K562 (cell line): ENCODE measurements at regions not wholly inside any gene's neighbourhood (a gene's known extent, or its start where the extent isn't known, plus 50 kb on each side); places are given as distances from the start of the nearest gene placed in this dataset.

Experiments
- ELF4 ChIP-seq: fragments of 450-650 bp; formaldehyde crosslinking; IDR thresholded peaks from 2 replicates; pipeline ENCODE4 v1.4.0; 2022; ENCODE audit warnings: missing genetic modification characterization
- FOXA3 ChIP-seq, 2 experiments: fragments of 450-650 bp in 1 of 2; sonication (generic) in 1 of 2; formaldehyde crosslinking; IDR thresholded peaks in 1 of 2; conservative IDR thresholded peaks in 1 of 2; 2 replicates each; pipeline versions ENCODE4 v1.4.0 to v1.8.0; 2020 to 2022; ENCODE audit warnings: mild to moderate bottlenecking in 2 of 2, missing genetic modification reagents in 1 of 2
- HDAC1 ChIP-seq, 2 experiments: fragments of 450-650 bp; IDR thresholded peaks; 2 replicates each; pipeline ENCODE4 v1.6.1; 2016 to 2017; ENCODE audit warnings: inconsistent platforms in 1 of 2, mild to moderate bottlenecking in 1 of 2, moderate library complexity in 1 of 2
- HDGF ChIP-seq: fragments of 450-650 bp; IDR thresholded peaks from 2 replicates; pipeline ENCODE4 v1.6.1; 2016
- HSF4 ChIP-seq: fragments of 250-450 bp; sonication (Bioruptor Pico); IDR thresholded peaks from 2 replicates; pipeline ENCODE4 v2.1.2; 2022; ENCODE audit warnings: mild to moderate bottlenecking, moderate library complexity, borderline replicate concordance
- KAT7 ChIP-seq: sonication (generic); formaldehyde crosslinking; IDR thresholded peaks from 2 replicates; pipeline ENCODE4 v1.8.0; 2022; ENCODE audit warnings: missing genetic modification reagents, mild to moderate bottlenecking, borderline replicate concordance
- MAFG ChIP-seq: fragments of 450-650 bp; conservative IDR thresholded peaks from 2 replicates; pipeline ENCODE4 v1.6.1; 2016; ENCODE audit warnings: missing genetic modification characterization, missing compliant biosample characterization
- NR2C1 ChIP-seq, 2 experiments: fragments of 450-650 bp; IDR thresholded peaks; 2 replicates each; pipeline ENCODE4 v1.6.1; 2017; ENCODE audit warnings: mild to moderate bottlenecking in 2 of 2, antibody characterized with exemption in 1 of 2, inconsistent platforms in 1 of 2, missing compliant biosample characterization in 1 of 2, missing genetic modification characterization in 1 of 2
- RB1 ChIP-seq: fragments of 450-650 bp; IDR thresholded peaks from 2 replicates; pipeline ENCODE4 v1.6.1; 2017; ENCODE audit warnings: low read depth, mild to moderate bottlenecking
- SMAD1 ChIP-seq: fragments of 150-350 bp; IDR thresholded peaks from 2 replicates; pipeline ENCODE4 v1.6.1; 2014; ENCODE audit warnings: low read length, low read depth; ENCODE audit not compliant: partially characterized antibody
- SMARCC2 ChIP-seq: fragments of 450-650 bp; IDR thresholded peaks from 2 replicates; pipeline ENCODE4 v1.6.1; 2017; ENCODE audit warnings: antibody characterized with exemption, moderate library complexity, mild to moderate bottlenecking, low read depth
- TARDBP ChIP-seq: fragments of 450-650 bp; IDR thresholded peaks from 2 replicates; pipeline ENCODE4 v1.6.1; 2016
- TSC22D4 ChIP-seq: fragments of 450-650 bp; IDR thresholded peaks from 2 replicates; pipeline ENCODE4 v1.6.1; 2016; ENCODE audit warnings: missing genetic modification characterization, missing biosample characterization, control low read depth
- ZKSCAN3 ChIP-seq: fragments of 250-450 bp; sonication (Bioruptor Pico); IDR thresholded peaks from 2 replicates; pipeline ENCODE4 v1.4.0; 2020
- ZNF644 ChIP-seq: fragments of 200-800 bp; sonication (Bioruptor generic); IDR thresholded peaks from 2 replicates; pipeline ENCODE4 v1.6.1; 2016; ENCODE audit warnings: low read depth, missing genetic modification characterization, missing compliant biosample characterization
- TF ChIP-seq, protein P1 (sequence below): sonication (generic); formaldehyde crosslinking; IDR thresholded peaks from 2 replicates; pipeline ENCODE4 v1.8.0; 2022; ENCODE audit warnings: missing genetic modification reagents, mild to moderate bottlenecking, moderate library complexity, borderline replicate concordance
- TF ChIP-seq, protein P2 (sequence below): fragments of 250-450 bp; sonication (Bioruptor Pico); IDR thresholded peaks from 2 replicates; pipeline ENCODE4 v1.4.0; 2020
- TF ChIP-seq, protein P3 (sequence below): fragments of 450-650 bp; IDR thresholded peaks from 2 replicates; pipeline ENCODE4 v1.6.1; 2017; ENCODE audit warnings: antibody characterized with exemption
- TF ChIP-seq, protein P4 (sequence below): sonication (generic); formaldehyde crosslinking; IDR thresholded peaks from 2 replicates; pipeline ENCODE4 v1.8.1; 2023; ENCODE audit warnings: mild to moderate bottlenecking, missing genetic modification reagents

DNA sequence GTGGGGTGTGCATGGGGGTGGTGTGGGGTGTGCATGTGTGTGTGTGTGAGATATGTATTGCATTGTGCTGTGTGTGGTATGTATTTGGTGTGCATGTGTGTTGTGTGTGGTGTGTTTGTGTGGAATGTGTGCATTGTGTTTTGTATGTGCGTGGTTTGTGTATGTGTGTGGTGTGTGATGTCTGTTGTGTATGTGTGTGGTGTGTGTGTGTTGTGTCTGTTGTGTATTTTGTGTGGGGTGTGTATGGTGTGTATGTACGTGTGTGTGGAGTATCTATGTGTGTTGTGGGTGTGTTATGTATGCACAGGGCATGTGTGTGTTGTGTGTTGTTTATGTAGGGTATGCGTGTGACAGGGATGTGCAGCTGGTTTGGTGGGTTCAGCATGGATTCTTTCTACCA, 67.8 kb upstream of the COG2 start (continued):
- TF ChIP-seq SMAD1 (no peak), SMARCC2 (no peak), HDGF (no peak), KAT7 (CRISPR knock-in tag) (no peak), ZNF644 (tag) (no peak), HSF4 (CRISPR knock-in tag) (no peak), ELF4 (CRISPR knock-in tag) (0 out of 2 replicates have a peak, but pooled peaks have one; percentile 55), HDAC1 (IDR thresholded peaks at IDR 0.05) (peak in 1 of 2 experiments; percentile 55; a peak in 2 of 4 replicates), RB1 (no peak), MAFG (tag) (no peak), TARDBP (no peak), NR2C1 (IDR thresholded peaks at IDR 0.05) (no peak), NR2C1 (tag; IDR thresholded peaks at IDR 0.05) (no peak), FOXA3 (CRISPR knock-in tag; conservative IDR thresholded peaks at IDR 0.05 in 1 of 2, IDR thresholded peaks at IDR 0.05 in 1 of 2) (no peak), TSC22D4 (tag) (peak; percentile 14; the same call in 1 of the 2 replicates), ZKSCAN3 (CRISPR knock-in tag) (no peak)
- TF ChIP-seq, protein P1, sequence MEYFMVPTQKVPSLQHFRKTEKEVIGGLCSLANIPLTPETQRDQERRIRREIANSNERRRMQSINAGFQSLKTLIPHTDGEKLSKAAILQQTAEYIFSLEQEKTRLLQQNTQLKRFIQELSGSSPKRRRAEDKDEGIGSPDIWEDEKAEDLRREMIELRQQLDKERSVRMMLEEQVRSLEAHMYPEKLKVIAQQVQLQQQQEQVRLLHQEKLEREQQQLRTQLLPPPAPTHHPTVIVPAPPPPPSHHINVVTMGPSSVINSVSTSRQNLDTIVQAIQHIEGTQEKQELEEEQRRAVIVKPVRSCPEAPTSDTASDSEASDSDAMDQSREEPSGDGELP (CRISPR knock-in tag) = no peak
- TF ChIP-seq, protein P2, sequence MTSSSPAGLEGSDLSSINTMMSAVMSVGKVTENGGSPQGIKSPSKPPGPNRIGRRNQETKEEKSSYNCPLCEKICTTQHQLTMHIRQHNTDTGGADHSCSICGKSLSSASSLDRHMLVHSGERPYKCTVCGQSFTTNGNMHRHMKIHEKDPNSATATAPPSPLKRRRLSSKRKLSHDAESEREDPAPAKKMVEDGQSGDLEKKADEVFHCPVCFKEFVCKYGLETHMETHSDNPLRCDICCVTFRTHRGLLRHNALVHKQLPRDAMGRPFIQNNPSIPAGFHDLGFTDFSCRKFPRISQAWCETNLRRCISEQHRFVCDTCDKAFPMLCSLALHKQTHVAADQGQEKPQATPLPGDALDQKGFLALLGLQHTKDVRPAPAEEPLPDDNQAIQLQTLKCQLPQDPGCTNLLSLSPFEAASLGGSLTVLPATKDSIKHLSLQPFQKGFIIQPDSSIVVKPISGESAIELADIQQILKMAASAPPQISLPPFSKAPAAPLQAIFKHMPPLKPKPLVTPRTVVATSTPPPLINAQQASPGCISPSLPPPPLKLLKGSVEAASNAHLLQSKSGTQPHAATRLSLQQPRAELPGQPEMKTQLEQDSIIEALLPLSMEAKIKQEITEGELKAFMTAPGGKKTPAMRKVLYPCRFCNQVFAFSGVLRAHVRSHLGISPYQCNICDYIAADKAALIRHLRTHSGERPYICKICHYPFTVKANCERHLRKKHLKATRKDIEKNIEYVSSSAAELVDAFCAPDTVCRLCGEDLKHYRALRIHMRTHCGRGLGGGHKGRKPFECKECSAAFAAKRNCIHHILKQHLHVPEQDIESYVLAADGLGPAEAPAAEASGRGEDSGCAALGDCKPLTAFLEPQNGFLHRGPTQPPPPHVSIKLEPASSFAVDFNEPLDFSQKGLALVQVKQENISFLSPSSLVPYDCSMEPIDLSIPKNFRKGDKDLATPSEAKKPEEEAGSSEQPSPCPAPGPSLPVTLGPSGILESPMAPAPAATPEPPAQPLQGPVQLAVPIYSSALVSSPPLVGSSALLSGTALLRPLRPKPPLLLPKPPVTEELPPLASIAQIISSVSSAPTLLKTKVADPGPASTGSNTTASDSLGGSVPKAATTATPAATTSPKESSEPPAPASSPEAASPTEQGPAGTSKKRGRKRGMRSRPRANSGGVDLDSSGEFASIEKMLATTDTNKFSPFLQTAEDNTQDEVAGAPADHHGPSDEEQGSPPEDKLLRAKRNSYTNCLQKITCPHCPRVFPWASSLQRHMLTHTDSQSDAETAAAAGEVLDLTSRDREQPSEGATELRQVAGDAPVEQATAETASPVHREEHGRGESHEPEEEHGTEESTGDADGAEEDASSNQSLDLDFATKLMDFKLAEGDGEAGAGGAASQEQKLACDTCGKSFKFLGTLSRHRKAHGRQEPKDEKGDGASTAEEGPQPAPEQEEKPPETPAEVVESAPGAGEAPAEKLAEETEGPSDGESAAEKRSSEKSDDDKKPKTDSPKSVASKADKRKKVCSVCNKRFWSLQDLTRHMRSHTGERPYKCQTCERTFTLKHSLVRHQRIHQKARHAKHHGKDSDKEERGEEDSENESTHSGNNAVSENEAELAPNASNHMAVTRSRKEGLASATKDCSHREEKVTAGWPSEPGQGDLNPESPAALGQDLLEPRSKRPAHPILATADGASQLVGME (CRISPR knock-in tag) = no peak
- TF ChIP-seq, protein P3, sequence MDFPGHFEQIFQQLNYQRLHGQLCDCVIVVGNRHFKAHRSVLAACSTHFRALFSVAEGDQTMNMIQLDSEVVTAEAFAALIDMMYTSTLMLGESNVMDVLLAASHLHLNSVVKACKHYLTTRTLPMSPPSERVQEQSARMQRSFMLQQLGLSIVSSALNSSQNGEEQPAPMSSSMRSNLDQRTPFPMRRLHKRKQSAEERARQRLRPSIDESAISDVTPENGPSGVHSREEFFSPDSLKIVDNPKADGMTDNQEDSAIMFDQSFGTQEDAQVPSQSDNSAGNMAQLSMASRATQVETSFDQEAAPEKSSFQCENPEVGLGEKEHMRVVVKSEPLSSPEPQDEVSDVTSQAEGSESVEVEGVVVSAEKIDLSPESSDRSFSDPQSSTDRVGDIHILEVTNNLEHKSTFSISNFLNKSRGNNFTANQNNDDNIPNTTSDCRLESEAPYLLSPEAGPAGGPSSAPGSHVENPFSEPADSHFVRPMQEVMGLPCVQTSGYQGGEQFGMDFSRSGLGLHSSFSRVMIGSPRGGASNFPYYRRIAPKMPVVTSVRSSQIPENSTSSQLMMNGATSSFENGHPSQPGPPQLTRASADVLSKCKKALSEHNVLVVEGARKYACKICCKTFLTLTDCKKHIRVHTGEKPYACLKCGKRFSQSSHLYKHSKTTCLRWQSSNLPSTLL = no peak
- TF ChIP-seq, protein P4, sequence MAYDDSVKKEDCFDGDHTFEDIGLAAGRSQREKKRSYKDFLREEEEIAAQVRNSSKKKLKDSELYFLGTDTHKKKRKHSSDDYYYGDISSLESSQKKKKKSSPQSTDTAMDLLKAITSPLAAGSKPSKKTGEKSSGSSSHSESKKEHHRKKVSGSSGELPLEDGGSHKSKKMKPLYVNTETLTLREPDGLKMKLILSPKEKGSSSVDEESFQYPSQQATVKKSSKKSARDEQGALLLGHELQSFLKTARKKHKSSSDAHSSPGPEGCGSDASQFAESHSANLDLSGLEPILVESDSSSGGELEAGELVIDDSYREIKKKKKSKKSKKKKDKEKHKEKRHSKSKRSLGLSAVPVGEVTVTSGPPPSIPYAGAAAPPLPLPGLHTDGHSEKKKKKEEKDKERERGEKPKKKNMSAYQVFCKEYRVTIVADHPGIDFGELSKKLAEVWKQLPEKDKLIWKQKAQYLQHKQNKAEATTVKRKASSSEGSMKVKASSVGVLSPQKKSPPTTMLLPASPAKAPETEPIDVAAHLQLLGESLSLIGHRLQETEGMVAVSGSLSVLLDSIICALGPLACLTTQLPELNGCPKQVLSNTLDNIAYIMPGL = no peak
